Astrocyte of the cerebellum (primary cell): ENCODE measurements at regions not wholly inside any gene's neighbourhood (a gene's known extent, or its start where the extent isn't known, plus 50 kb on each side); places are given as distances from the start of the nearest gene placed in this dataset.

Experiments
- DNase-seq: peaks from one replicate; pipeline ENCODE4 v3.0.0-alpha.2; 2011; ENCODE audit warnings: low read depth
- H3K4me3 ChIP-seq: 2 replicates; pipeline ENCODE4 v1.5.1; 2011; ENCODE audit warnings: mild to moderate bottlenecking, low read depth, low read length, moderate library complexity
- CTCF ChIP-seq: IDR thresholded peaks from 2 replicates; pipeline ENCODE4 v1.5.1; 2012; ENCODE audit warnings: low read length, low read depth, moderate library complexity, mild to moderate bottlenecking; ENCODE audit errors: missing control alignments
- in situ Hi-C: cut with HindIII; loops from 2 replicates; pipeline ENCODE4 v1.10.0; 2017; ENCODE audit warnings: low sequenced_read_pairs

- no peak for DNase-seq
- in situ Hi-C loops: no loop called here
- no peak overlapping the region for H3K4me3 ChIP-seq
- TF ChIP-seq CTCF: no peak
Observed at GRCh38 chr4:32994981-32995881, 2275.1 kb downstream of the PCDH7 start.

- no peak for TF ChIP-seq CTCF
- DNase-seq: no peak
- in situ Hi-C loops: no loop called here
- H3K4me3 ChIP-seq: no peak overlapping the region
Observed at GRCh38 chr4:33013282-33013681, 2293.1 kb downstream of the PCDH7 start.

GRCh38 chr4:33025236-33025635, 2305.1 kb downstream of the PCDH7 start:
- in situ Hi-C loops: no loop called here
- no peak for DNase-seq
- H3K4me3 ChIP-seq: no peak overlapping the region
- no peak for TF ChIP-seq CTCF

GRCh38 chr4:33029976-33030375, 2309.8 kb downstream of the PCDH7 start:
- no peak for TF ChIP-seq CTCF
- no peak for DNase-seq
- in situ Hi-C loops: no loop called here
- H3K4me3 ChIP-seq: no peak overlapping the region

GRCh38 chr4:33031328-33031727, 2311.2 kb downstream of the PCDH7 start:
- DNase-seq: no peak
- in situ Hi-C loops: no loop called here
- TF ChIP-seq CTCF: no peak
- H3K4me3 ChIP-seq: no peak overlapping the region

GRCh38 chr4:33037464-33037863, 2317.3 kb downstream of the PCDH7 start:
- in situ Hi-C loops: no loop called here
- H3K4me3 ChIP-seq: no peak overlapping the region
- TF ChIP-seq CTCF: no peak
- no peak for DNase-seq
